Memory B cell (primary cell): ENCODE measurements at regions not wholly inside any gene's neighbourhood (a gene's known extent, or its start where the extent isn't known, plus 50 kb on each side); places are given as distances from the start of the nearest gene placed in this dataset.

Source experiments
- ATAC-seq: fragments of 150-1000 bp; cut with Tn5 transposase; 2 replicates; pipeline ENCODE4 v1.10.0; 2021; ENCODE audit warnings: low read depth, mild to moderate bottlenecking, moderate library complexity
- DNase-seq, 2 donors: peaks; one replicate each; pipeline ENCODE4 v3.0.0; 2022; ENCODE audit warnings: low spot score in 2 of 2
- H3K27ac Mint-ChIP-seq: one replicate; pipeline ENCODE4 v1.8.0; 2022; ENCODE audit warnings: mild to moderate bottlenecking, moderate library complexity, mixed read lengths
- H3K27me3 Mint-ChIP-seq: one replicate; pipeline ENCODE4 v1.8.0; 2022; ENCODE audit warnings: mixed read lengths
- H3K36me3 Mint-ChIP-seq: one replicate; pipeline ENCODE4 v1.8.0; 2022; ENCODE audit warnings: mild to moderate bottlenecking, mixed read lengths
- H3K4me1 Mint-ChIP-seq: one replicate; pipeline ENCODE4 v1.8.0; 2022; ENCODE audit warnings: mixed read lengths
- H3K4me3 Mint-ChIP-seq: one replicate; pipeline ENCODE4 v1.8.0; 2022; ENCODE audit warnings: mild to moderate bottlenecking, moderate library complexity, mixed read lengths
- H3K9me3 Mint-ChIP-seq: one replicate; pipeline ENCODE4 v1.8.0; 2022; ENCODE audit warnings: mixed read lengths

DNA sequence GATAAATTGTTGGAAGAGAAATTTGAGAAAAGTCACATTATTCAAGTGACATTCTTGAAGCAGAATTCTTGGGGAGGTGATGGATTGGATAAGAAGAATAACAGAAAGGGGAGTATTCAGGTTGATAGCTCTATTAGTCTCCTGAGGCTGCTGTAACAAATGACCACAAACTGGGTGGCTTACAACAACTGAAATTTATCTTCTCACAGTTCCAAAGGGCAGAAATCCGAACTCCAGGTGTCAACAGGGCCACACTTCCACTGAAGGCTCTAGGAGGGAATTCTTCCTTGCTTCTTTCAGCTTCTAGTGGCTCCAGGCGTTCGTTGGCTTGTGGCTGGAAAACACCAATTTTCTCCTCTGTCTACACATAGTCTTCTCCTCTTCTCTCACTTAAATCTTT is 99.8 kb downstream of the TES start:
- no peak overlapping the region for H3K4me3 Mint-ChIP-seq
- H3K36me3 Mint-ChIP-seq: no peaks in the 10 kb centered on the region
- H3K4me1 Mint-ChIP-seq: no peaks in the 10 kb centered on the region
- DNase-seq (no peak), ATAC-seq (no peak)
- H3K27me3 Mint-ChIP-seq: peaks cover 2% of the 10 kb centered on the region
- no peak overlapping the region for H3K27ac Mint-ChIP-seq
- no peaks in the 10 kb centered on the region for H3K9me3 Mint-ChIP-seq

DNA sequence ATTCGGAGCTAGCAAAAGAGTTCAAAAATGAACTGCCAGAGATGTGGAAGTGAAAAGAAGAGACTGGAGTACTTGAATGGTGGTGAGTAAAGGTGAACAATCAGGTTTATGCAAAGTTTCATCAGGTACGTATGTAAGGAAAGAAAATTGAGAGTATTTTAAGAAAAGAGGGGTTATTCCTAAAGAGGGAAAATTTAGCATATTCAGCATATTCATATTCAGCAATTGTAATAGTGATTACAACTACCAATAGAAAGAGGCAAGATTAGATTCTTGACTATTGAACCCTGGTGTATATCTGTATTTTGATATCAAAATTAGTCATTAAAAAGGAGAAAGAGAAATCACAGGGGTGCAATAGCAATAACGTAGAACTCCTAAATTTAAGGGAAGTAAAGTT is 100.9 kb downstream of the TES start:
- Mint-ChIP-seq H3K27ac (no peak overlapping the region), H3K4me1 (peaks cover 4% of the 10 kb centered on the region), H3K27me3 (no peaks in the 10 kb centered on the region), H3K36me3 (no peaks in the 10 kb centered on the region), H3K9me3 (no peaks in the 10 kb centered on the region), H3K4me3 (no peak overlapping the region)
- ATAC-seq (no peak), DNase-seq (no peak)

DNA sequence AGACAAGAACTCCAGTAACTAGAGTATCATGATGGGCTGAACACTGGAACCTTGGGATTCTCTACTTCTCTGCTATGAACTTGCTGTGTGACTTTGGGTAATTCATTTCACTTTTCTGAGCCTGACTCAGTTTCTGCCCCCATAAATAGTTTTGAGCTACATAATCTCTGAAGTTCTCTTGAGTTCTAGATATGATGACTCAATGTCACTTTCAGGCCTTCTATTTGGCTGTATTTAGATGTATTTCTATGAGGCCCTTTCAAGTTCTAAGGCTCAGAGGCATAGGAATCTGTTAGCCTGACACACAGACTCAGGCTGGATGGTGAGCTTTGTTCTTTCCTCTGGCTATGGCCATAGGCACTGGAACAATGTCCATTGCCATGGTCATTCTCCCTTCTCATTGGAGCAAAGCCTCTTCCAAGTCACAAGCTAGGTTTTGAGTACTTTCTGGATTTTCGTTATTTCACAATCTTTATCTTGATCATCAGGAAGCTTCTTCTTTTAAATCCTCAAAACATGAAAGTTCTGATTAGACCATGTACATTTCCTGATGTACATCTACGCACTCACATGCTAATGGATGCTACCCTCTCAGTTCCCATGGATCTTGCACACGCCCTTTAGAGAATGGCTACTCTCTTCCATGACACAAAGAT is 101.6 kb downstream of the TES start:
- DNase-seq (no peak), ATAC-seq (no peak)
- Mint-ChIP-seq H3K36me3 (no peaks in the 10 kb centered on the region), H3K4me1 (peaks cover 10% of the 10 kb centered on the region), H3K4me3 (no peak overlapping the region), H3K27ac (no peak overlapping the region), H3K9me3 (no peaks in the 10 kb centered on the region), H3K27me3 (no peaks in the 10 kb centered on the region)

DNA sequence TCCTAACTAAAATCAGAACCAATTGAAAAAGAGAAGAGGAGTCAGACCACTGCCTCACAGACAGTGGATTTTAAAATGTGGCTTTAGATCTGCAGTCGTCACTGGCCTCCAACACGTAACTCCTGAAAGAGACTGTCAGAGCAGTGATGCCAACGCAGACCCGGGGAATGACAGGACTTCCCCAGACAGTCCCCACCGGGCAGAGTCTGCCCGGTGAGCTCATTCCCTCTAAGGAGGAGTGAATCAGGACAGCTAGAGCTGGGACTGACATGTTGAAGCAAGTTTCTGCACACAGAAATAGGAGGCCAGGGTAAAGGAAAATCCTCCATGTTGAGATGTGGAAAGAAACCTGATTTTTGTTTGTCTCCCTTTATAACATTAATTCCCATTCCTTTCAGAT is 105.0 kb downstream of the TES start:
- DNase-seq: no peak
- Mint-ChIP-seq H3K4me3 (no peak overlapping the region), H3K27me3 (no peaks in the 10 kb centered on the region), H3K4me1 (peaks cover 15% of the 10 kb centered on the region), H3K36me3 (no peaks in the 10 kb centered on the region), H3K9me3 (no peaks in the 10 kb centered on the region), H3K27ac (no peak overlapping the region)
- no peak for ATAC-seq

DNA sequence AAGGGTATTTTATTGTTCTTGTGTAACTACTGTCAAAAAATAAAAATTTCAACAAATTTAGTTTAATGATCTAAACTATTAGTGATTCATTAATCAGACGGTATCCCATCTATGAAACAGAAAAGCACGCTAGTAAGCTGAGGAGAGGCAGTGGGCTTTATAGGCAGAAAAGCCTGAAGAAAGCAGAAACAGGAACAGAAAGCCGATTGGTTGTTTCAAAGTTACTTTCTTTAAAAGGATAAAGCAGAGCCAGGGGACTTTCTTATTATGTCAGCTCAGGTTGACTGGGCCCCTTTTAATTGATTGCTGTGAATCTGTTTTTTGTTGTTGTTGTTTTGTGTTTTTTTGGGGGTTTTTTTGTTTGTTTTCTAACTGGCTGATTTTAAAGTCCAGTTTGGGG is 105.5 kb downstream of the TES start:
- Mint-ChIP-seq H3K9me3 (no peaks in the 10 kb centered on the region), H3K4me3 (no peak overlapping the region), H3K36me3 (no peaks in the 10 kb centered on the region), H3K4me1 (peaks cover 15% of the 10 kb centered on the region), H3K27ac (no peak overlapping the region), H3K27me3 (no peaks in the 10 kb centered on the region)
- ATAC-seq (peak; percentile 83), DNase-seq (peak in 1 of 2 donors; percentile 2)

DNA sequence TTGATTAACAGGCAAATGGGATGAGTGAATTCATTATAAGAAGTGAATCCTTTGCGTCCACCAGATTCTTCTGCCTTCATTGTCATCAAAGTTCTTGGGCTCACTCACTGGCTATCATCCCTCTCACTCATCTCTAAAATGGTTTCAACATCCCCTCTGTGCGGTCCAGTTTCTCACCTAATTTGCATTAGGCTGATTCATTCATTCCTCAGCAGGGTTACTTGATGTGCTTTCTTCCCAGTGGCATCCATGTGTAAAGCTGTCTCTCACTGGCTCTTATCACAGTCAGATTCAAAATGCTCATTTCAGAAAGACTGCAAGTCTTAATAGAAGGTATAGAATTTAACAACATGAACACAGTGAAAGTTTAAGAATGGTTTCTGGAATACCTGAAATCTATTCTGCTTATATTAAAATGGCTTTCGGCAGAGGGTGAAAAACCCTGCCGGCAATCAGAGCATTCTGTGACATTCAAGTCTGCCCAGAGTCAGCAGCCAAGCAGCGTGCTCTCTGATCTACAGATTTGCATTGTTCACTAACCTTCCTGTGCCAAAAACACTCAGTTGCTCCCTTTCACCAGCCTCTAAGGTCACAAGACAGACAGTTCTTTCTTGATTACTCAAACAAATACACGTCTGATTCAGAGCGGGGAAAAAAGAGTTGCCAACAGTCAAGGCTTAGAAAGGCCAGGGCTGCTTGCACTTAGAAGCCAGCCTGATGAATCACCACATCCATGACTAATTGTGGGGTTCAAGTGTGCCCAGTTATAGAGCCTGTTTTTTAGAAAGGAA is 106.7 kb downstream of the TES start:
- H3K27me3 Mint-ChIP-seq: no peaks in the 10 kb centered on the region
- peaks cover 15% of the 10 kb centered on the region for H3K4me1 Mint-ChIP-seq
- H3K27ac Mint-ChIP-seq: no peak overlapping the region
- DNase-seq (no peak), ATAC-seq (peak; percentile 67)
- H3K9me3 Mint-ChIP-seq: no peaks in the 10 kb centered on the region
- H3K36me3 Mint-ChIP-seq: no peaks in the 10 kb centered on the region
- H3K4me3 Mint-ChIP-seq: no peak overlapping the region

DNA sequence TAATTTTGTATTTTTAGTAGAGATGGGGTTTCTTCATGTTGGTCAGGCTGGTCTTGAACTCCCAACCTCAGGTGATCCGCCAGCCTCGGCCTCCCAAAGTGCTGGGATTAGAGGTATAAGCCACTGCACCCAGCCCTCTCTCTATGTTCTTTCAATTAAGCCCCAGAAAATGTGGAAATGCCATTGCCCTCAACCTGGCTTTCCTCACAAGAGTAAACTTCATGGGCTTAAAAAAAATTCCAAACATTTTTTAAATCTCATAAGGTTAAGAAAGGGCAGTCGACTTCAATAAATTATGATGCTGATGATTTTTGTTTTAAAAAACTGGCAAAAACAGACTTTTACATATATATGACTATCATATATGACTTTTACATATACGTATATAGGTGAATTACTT is 107.6 kb downstream of the TES start:
- no peak for DNase-seq
- no peak for ATAC-seq
- no peaks in the 10 kb centered on the region for H3K36me3 Mint-ChIP-seq
- H3K27ac Mint-ChIP-seq: no peak overlapping the region
- peaks cover 17% of the 10 kb centered on the region for H3K4me1 Mint-ChIP-seq
- no peaks in the 10 kb centered on the region for H3K9me3 Mint-ChIP-seq
- H3K4me3 Mint-ChIP-seq: no peak overlapping the region
- no peaks in the 10 kb centered on the region for H3K27me3 Mint-ChIP-seq

DNA sequence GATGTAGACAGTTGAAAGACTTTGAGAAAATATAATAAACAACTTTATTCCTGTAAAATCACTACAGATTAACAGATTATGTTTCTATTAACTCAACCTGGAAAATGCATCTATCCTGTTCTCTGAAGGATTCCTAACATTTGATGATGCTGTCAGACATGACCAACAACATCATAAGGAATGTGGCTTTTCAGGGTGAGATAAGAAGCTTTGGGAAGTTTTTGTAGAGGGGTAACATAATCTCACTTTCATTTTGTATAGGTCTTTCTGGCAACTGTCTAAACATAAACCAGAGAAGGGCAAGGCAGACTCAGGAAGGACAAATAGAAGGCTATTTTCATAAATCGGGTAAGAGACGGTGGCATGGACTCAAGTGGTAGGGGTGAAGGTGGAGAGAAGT is 112.2 kb downstream of the TES start:
- Mint-ChIP-seq H3K4me1 (peaks cover 7% of the 10 kb centered on the region), H3K9me3 (no peaks in the 10 kb centered on the region), H3K36me3 (no peaks in the 10 kb centered on the region), H3K4me3 (no peak overlapping the region), H3K27me3 (no peaks in the 10 kb centered on the region), H3K27ac (no peak overlapping the region)
- DNase-seq (no peak), ATAC-seq (no peak)

DNA sequence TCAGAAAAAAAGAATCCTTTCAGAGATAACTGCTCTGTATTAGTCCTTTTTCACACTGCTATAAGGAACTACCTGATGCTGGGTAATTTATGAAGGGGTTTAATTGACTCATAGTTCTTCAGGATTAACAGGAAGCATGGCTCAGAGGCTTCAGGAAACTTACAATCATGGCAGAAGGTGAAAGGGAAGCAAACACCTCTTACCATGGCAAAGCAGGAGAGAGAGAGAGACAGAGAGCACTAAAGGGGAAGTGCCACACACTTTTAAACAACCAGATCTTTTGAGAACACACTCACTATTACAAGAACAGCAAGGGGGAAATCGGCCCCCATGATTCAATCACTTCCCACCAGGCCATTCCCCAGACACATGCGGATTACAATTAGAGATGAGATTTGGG is 114.2 kb downstream of the TES start:
- ATAC-seq (no peak), DNase-seq (no peak)
- no peaks in the 10 kb centered on the region for H3K36me3 Mint-ChIP-seq
- no peak overlapping the region for H3K4me3 Mint-ChIP-seq
- no peaks in the 10 kb centered on the region for H3K9me3 Mint-ChIP-seq
- H3K27me3 Mint-ChIP-seq: no peaks in the 10 kb centered on the region
- no peak overlapping the region for H3K27ac Mint-ChIP-seq
- H3K4me1 Mint-ChIP-seq: peaks cover 7% of the 10 kb centered on the region

DNA sequence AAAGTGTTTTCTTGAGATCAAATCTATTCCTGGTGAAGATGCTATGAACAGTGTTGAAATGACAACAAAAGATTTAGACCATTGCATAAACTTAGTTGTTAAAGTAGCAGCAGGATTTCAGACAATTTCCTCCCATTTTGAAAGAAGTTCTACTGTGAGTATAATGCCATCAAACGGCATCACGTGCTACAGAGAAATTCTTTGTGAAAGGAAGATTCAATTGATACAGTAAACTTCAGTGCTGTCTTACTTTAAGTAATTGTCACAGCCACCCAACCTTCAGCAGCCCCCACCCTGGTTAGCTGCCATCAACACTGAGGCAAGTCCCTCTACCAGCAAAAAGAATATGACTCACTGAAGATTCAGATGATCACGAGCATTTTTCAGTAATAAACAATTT is 115.2 kb downstream of the TES start:
- H3K27me3 Mint-ChIP-seq: no peaks in the 10 kb centered on the region
- no peaks in the 10 kb centered on the region for H3K9me3 Mint-ChIP-seq
- H3K4me3 Mint-ChIP-seq: no peak overlapping the region
- ATAC-seq (no peak), DNase-seq (no peak)
- no peaks in the 10 kb centered on the region for H3K36me3 Mint-ChIP-seq
- peaks cover 7% of the 10 kb centered on the region for H3K4me1 Mint-ChIP-seq
- H3K27ac Mint-ChIP-seq: no peak overlapping the region

DNA sequence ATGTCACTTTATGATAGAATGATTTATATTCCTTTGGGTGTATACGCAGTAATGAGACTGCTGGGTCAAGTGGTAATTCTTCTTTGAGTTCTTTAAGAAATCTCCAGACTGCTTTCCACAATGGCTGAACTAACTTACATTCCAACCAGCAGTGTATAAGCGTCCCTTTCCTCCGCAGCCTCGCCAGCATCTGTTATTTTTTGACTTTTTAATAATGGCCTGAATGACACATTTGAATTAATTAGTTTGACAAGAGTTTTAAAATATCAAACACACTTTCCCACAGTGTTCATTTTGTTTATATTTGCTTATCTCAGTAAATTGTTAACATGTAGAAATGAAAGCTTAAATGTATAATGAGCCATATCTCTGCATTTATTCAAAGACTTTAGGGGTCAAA is 116.8 kb downstream of the TES start:
- no peaks in the 10 kb centered on the region for H3K9me3 Mint-ChIP-seq
- H3K4me3 Mint-ChIP-seq: no peak overlapping the region
- peaks cover 2% of the 10 kb centered on the region for H3K27me3 Mint-ChIP-seq
- no peaks in the 10 kb centered on the region for H3K36me3 Mint-ChIP-seq
- no peak for DNase-seq
- no peak for ATAC-seq
- peaks cover 7% of the 10 kb centered on the region for H3K4me1 Mint-ChIP-seq
- H3K27ac Mint-ChIP-seq: no peak overlapping the region

DNA sequence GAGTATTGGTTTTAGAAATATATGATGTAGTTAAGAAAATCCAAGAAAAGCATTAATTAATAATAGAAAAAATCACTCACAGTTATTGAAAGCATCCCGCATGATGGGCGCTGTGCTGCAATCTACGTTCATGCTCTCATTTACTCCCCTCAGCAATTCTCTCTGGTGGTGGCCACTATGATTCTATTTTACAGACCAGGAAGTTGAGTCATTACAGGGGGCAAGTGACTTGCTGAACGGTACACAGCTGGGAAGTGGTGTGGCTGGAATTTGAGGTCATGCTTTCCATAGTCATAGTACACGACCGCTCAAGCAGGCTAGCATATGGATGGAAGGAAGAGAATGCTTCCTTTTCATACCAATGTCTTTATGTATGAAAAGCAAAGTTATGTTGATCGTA is 117.4 kb downstream of the TES start:
- Mint-ChIP-seq H3K9me3 (no peaks in the 10 kb centered on the region), H3K4me1 (peaks cover 5% of the 10 kb centered on the region), H3K36me3 (no peaks in the 10 kb centered on the region), H3K27me3 (peaks cover 2% of the 10 kb centered on the region), H3K27ac (no peak overlapping the region), H3K4me3 (no peak overlapping the region)
- ATAC-seq (no peak), DNase-seq (no peak)

DNA sequence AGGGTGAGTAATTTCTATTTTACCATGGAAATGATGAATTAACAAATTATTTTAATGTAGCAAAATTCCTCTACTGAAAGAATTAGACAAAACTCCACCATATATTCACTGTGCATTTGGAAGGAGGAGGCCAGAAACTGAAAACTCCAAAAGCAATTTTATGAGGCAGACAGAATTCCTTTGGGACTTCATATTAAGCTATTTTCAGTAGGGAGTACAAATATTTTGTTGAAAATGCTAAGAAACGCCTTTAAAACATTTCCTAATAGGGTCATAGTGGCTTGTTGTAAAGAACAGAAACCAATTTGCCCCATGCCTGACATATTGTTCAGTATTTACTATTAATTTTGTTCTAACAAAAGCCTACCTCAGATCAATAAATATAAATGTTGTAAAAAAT is 117.8 kb downstream of the TES start:
- no peak overlapping the region for H3K4me3 Mint-ChIP-seq
- no peak for ATAC-seq
- H3K27ac Mint-ChIP-seq: no peak overlapping the region
- DNase-seq: no peak
- no peaks in the 10 kb centered on the region for H3K36me3 Mint-ChIP-seq
- H3K9me3 Mint-ChIP-seq: no peaks in the 10 kb centered on the region
- H3K4me1 Mint-ChIP-seq: peaks cover 5% of the 10 kb centered on the region
- peaks cover 2% of the 10 kb centered on the region for H3K27me3 Mint-ChIP-seq

DNA sequence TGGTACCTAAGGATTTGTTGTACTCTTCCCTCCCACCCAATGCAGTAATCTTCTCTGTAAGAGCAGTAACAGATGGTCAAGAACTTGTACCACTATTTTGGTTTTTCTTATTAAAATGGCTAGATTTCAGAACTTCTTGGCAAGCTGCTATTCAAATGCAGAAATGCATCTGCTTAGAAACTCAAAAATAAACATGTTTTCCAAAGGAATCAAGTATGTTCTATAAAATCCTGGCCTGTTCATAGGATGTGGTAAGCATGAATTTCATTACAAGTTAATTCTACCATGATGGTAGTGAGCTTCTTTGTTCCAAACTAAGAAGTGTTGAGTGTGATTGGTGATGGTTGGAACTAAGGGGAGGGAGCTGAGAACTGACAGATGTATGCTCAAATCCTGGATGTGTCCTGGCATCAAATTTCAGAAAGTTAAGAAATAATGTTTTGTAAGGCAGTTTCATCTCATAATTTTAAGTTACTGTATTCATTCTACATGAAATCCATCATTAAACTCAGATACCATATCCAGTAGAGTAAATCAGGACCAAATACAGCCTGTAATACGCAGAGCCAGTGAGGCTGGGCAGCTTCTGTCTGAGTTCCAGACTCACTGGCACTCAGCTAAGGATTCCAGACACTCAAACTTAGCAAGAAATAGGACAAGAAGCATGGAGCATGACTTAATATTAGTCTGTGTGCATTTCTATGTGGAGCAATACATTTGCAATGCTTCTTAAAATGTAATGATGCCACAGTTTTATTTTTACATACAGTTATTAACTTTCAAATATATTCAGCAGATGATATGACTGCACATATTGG is 119.6 kb downstream of the TES start:
- H3K9me3 Mint-ChIP-seq: no peaks in the 10 kb centered on the region
- ATAC-seq: no peak
- no peak overlapping the region for H3K27ac Mint-ChIP-seq
- H3K4me3 Mint-ChIP-seq: no peak overlapping the region
- H3K27me3 Mint-ChIP-seq: peaks cover 2% of the 10 kb centered on the region
- no peaks in the 10 kb centered on the region for H3K36me3 Mint-ChIP-seq
- no peaks in the 10 kb centered on the region for H3K4me1 Mint-ChIP-seq
- no peak for DNase-seq
